HEK293 (cell line): ENCODE measurements at regions not wholly inside any gene's neighbourhood (a gene's known extent, or its start where the extent isn't known, plus 50 kb on each side); places are given as distances from the start of the nearest gene placed in this dataset.

Experiments used
- CTCF ChIA-PET: fragments of 350-600 bp; formaldehyde crosslinking; extraction: SDS; loops from one replicate; lab custom pipeline; 2021; ENCODE audit warnings: antibody characterized with exemption; lab: Yijun Ruan, JAX
- POLR2A ChIA-PET: fragments of 300-600 bp; formaldehyde crosslinking; extraction: SDS; loops from one replicate; lab custom pipeline; 2020; ENCODE audit warnings: antibody characterized with exemption, inconsistent platforms; lab: Yijun Ruan, JAX
- H3K27ac ChIP-seq: fragments of 200-500 bp; sonication (Bioruptor generic); 2 replicates; pipeline ENCODE4 v1.5.1; 2014; ENCODE audit warnings: low read depth, low read length, control low read depth, inconsistent platforms; ENCODE audit errors: extremely low read depth
- H3K36me3 ChIP-seq, 2 experiments: fragments of 200-500 bp in 1 of 2; sonication (Bioruptor generic) in 1 of 2; 1 replicate in 1 of 2; 2 replicates in 1 of 2; pipeline ENCODE4 v1.5.1; 2014 to 2017; ENCODE audit warnings: inconsistent platforms in 2 of 2, low read length in 2 of 2; ENCODE audit not compliant: control insufficient read depth in 2 of 2, insufficient read depth in 1 of 2
- H3K4me1 ChIP-seq: fragments of 200-500 bp; sonication (Bioruptor generic); 2 replicates; pipeline ENCODE4 v1.5.1; 2014; ENCODE audit warnings: mild to moderate bottlenecking, low read length, inconsistent platforms; ENCODE audit not compliant: control insufficient read depth, insufficient read depth
- H3K4me3 ChIP-seq: 2 replicates; pipeline ENCODE4 v1.5.1; 2011; ENCODE audit warnings: low read depth, mild to moderate bottlenecking, control low read depth, low read length, moderate library complexity
- H3K9me3 ChIP-seq: fragments of 200-500 bp; sonication (Bioruptor generic); 2 replicates; pipeline ENCODE4 v1.5.1; 2014; ENCODE audit warnings: low read depth, low read length, inconsistent platforms; ENCODE audit not compliant: control insufficient read depth, insufficient read depth
- SP3 ChIP-seq: fragments of 450-650 bp; formaldehyde crosslinking; IDR thresholded peaks from 2 replicates; pipeline ENCODE4 v1.5.1; 2016; ENCODE audit warnings: missing biosample characterization, missing genetic modification characterization
- ZBTB26 ChIP-seq: fragments of 450-650 bp; formaldehyde crosslinking; optimal IDR thresholded peaks from 2 replicates; pipeline ENCODE3; 2016; ENCODE audit warnings: missing biosample characterization, mild to moderate bottlenecking, missing genetic modification characterization
- ZBTB8A ChIP-seq: fragments of 450-650 bp; formaldehyde crosslinking; IDR thresholded peaks from 2 replicates; pipeline ENCODE4 v1.5.1; 2016; ENCODE audit warnings: missing biosample characterization, missing genetic modification characterization
- ZNF140 ChIP-seq: fragments of 450-650 bp; formaldehyde crosslinking; IDR thresholded peaks from 2 replicates; pipeline ENCODE4 v1.5.1; 2016; ENCODE audit warnings: missing biosample characterization, missing genetic modification characterization
- ZNF16 ChIP-seq: fragments of 450-650 bp; formaldehyde crosslinking; IDR thresholded peaks from 2 replicates; pipeline ENCODE4 v1.5.1; 2016; ENCODE audit warnings: low read depth, missing biosample characterization, missing genetic modification characterization
- ZNF169 ChIP-seq: fragments of 450-650 bp; formaldehyde crosslinking; IDR thresholded peaks from 2 replicates; pipeline ENCODE4 v1.5.1; 2016; ENCODE audit warnings: missing biosample characterization, missing genetic modification characterization
- ZNF184 ChIP-seq: fragments of 450-650 bp; IDR thresholded peaks from 2 replicates; pipeline ENCODE4 v1.5.1; 2018; ENCODE audit warnings: missing biosample characterization, mild to moderate bottlenecking, missing genetic modification characterization
- ZNF26 ChIP-seq: fragments of 450-650 bp; formaldehyde crosslinking; IDR thresholded peaks from 2 replicates; pipeline ENCODE4 v1.5.1; 2016; ENCODE audit warnings: missing biosample characterization, missing genetic modification characterization
- ZNF266 ChIP-seq: fragments of 450-650 bp; formaldehyde crosslinking; IDR thresholded peaks from 2 replicates; pipeline ENCODE4 v1.5.1; 2016; ENCODE audit warnings: missing biosample characterization, missing genetic modification characterization, low read depth
- ZNF311 ChIP-seq: fragments of 450-650 bp; formaldehyde crosslinking; IDR thresholded peaks from 2 replicates; pipeline ENCODE4 v1.5.1; 2017; ENCODE audit warnings: missing biosample characterization, missing genetic modification characterization, borderline replicate concordance
- ZNF426 ChIP-seq: fragments of 450-650 bp; formaldehyde crosslinking; IDR thresholded peaks from 2 replicates; pipeline ENCODE4 v1.5.1; 2017; ENCODE audit warnings: missing biosample characterization, missing genetic modification characterization, mild to moderate bottlenecking, inconsistent platforms, moderate library complexity
- ZNF513 ChIP-seq: fragments of 450-650 bp; IDR thresholded peaks from 2 replicates; pipeline ENCODE4 v1.5.1; 2018; ENCODE audit warnings: missing biosample characterization, missing genetic modification characterization
- ZNF530 ChIP-seq: fragments of 450-650 bp; formaldehyde crosslinking; IDR thresholded peaks from 2 replicates; pipeline ENCODE4 v1.5.1; 2016; ENCODE audit warnings: low read depth, missing biosample characterization, missing genetic modification characterization
- ZNF596 ChIP-seq: fragments of 450-650 bp; IDR thresholded peaks from 2 replicates; pipeline ENCODE4 v1.5.0; 2018; ENCODE audit warnings: missing biosample characterization, mild to moderate bottlenecking, missing genetic modification characterization, moderate library complexity
- ZNF621 ChIP-seq: fragments of 450-650 bp; formaldehyde crosslinking; IDR thresholded peaks from 2 replicates; pipeline ENCODE4 v1.5.1; 2017; ENCODE audit warnings: missing biosample characterization, missing genetic modification characterization
- ZNF658 ChIP-seq: fragments of 450-650 bp; formaldehyde crosslinking; IDR thresholded peaks from 2 replicates; pipeline ENCODE4; 2016; ENCODE audit warnings: missing biosample characterization, missing genetic modification characterization
- ZNF768 ChIP-seq: fragments of 450-650 bp; formaldehyde crosslinking; IDR thresholded peaks from 2 replicates; pipeline ENCODE4 v1.5.1; 2018; ENCODE audit warnings: missing biosample characterization, mild to moderate bottlenecking, missing genetic modification characterization
- TF ChIP-seq, protein P1 (sequence below): fragments of 450-650 bp; formaldehyde crosslinking; IDR thresholded peaks from 2 replicates; pipeline ENCODE4 v1.5.1; 2017; ENCODE audit warnings: missing biosample characterization, mild to moderate bottlenecking, missing genetic modification characterization, moderate library complexity
- TF ChIP-seq, protein P2 (sequence below): fragments of 450-650 bp; formaldehyde crosslinking; IDR thresholded peaks from 2 replicates; pipeline ENCODE4 v1.5.1; 2017; ENCODE audit warnings: missing biosample characterization, missing genetic modification characterization
- TF ChIP-seq, protein P3 (sequence below): fragments of 450-650 bp; formaldehyde crosslinking; IDR thresholded peaks from 2 replicates; pipeline ENCODE4 v1.5.1; 2017; ENCODE audit warnings: missing biosample characterization, missing genetic modification characterization
- TF ChIP-seq, protein P4 (sequence below): fragments of 450-650 bp; formaldehyde crosslinking; IDR thresholded peaks from 2 replicates; pipeline ENCODE4 v1.5.1; 2016; ENCODE audit warnings: missing biosample characterization, missing genetic modification characterization

GRCh38 chr3:59608356-59608755 lies 558.5 kb upstream of the CFAP20DC start:
- ChIA-PET CTCF (interaction anchor here (1.4 kb wide), 1 partner anchor 10 kb away, joined by 5 read pairs; no protein-coding TSS in a partner anchor), POLR2A (no interaction called here)
- no peaks in the 10 kb centered on the region for H3K36me3 ChIP-seq
- H3K4me1 ChIP-seq = no peaks in the 10 kb centered on the region
- no peaks in the 10 kb centered on the region for H3K9me3 ChIP-seq
- TF ChIP-seq, protein P1, sequence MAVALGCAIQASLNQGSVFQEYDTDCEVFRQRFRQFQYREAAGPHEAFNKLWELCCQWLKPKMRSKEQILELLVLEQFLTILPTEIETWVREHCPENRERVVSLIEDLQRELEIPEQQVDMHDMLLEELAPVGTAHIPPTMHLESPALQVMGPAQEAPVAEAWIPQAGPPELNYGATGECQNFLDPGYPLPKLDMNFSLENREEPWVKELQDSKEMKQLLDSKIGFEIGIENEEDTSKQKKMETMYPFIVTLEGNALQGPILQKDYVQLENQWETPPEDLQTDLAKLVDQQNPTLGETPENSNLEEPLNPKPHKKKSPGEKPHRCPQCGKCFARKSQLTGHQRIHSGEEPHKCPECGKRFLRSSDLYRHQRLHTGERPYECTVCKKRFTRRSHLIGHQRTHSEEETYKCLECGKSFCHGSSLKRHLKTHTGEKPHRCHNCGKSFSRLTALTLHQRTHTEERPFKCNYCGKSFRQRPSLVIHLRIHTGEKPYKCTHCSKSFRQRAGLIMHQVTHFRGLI = no peak
- no peak for TF ChIP-seq ZNF768 (tag by site-specific recombination)
- no peak for TF ChIP-seq ZNF658 (tag by site-specific recombination)
- no peak for TF ChIP-seq ZNF621 (tag by site-specific recombination)
- no peak for TF ChIP-seq ZNF184 (tag by site-specific recombination)
- no peak for TF ChIP-seq ZNF140 (tag by site-specific recombination)
- TF ChIP-seq ZBTB26 (tag by site-specific recombination) = no peak
- no peak overlapping the region for H3K27ac ChIP-seq
- no peak overlapping the region for H3K4me3 ChIP-seq

GRCh38 chr3:59607656-59608055 lies 557.8 kb upstream of the CFAP20DC start:
- Histone ChIP-seq H3K4me3 (no peak overlapping the region), H3K36me3 (no peaks in the 10 kb centered on the region), H3K4me1 (no peaks in the 10 kb centered on the region), H3K27ac (no peak overlapping the region), H3K9me3 (no peaks in the 10 kb centered on the region)
- ChIA-PET CTCF (interaction anchor here (1.2 to 1.4 kb wide), 2 partner anchors 9 to 130 kb away, joined by 4 to 5 read pairs; no protein-coding TSS in a partner anchor), POLR2A (no interaction called here)
- no peak for TF ChIP-seq ZNF513
- no peak for TF ChIP-seq ZNF16 (tag by site-specific recombination)
- TF ChIP-seq ZNF311 = no peak
- TF ChIP-seq, protein P2, sequence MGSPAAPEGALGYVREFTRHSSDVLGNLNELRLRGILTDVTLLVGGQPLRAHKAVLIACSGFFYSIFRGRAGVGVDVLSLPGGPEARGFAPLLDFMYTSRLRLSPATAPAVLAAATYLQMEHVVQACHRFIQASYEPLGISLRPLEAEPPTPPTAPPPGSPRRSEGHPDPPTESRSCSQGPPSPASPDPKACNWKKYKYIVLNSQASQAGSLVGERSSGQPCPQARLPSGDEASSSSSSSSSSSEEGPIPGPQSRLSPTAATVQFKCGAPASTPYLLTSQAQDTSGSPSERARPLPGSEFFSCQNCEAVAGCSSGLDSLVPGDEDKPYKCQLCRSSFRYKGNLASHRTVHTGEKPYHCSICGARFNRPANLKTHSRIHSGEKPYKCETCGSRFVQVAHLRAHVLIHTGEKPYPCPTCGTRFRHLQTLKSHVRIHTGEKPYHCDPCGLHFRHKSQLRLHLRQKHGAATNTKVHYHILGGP (tag by site-specific recombination) = no peak
- no peak for TF ChIP-seq ZBTB8A (tag by site-specific recombination)
- no peak for TF ChIP-seq ZNF530 (tag by site-specific recombination)
- TF ChIP-seq ZNF184 (tag by site-specific recombination) = no peak
- TF ChIP-seq ZNF26 (tag by site-specific recombination) = no peak
- no peak for TF ChIP-seq ZNF266 (tag by site-specific recombination)
- TF ChIP-seq, protein P3, sequence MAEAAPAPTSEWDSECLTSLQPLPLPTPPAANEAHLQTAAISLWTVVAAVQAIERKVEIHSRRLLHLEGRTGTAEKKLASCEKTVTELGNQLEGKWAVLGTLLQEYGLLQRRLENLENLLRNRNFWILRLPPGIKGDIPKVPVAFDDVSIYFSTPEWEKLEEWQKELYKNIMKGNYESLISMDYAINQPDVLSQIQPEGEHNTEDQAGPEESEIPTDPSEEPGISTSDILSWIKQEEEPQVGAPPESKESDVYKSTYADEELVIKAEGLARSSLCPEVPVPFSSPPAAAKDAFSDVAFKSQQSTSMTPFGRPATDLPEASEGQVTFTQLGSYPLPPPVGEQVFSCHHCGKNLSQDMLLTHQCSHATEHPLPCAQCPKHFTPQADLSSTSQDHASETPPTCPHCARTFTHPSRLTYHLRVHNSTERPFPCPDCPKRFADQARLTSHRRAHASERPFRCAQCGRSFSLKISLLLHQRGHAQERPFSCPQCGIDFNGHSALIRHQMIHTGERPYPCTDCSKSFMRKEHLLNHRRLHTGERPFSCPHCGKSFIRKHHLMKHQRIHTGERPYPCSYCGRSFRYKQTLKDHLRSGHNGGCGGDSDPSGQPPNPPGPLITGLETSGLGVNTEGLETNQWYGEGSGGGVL (tag by site-specific recombination) = no peak
- no peak for TF ChIP-seq ZNF426 (tag by site-specific recombination)
- no peak for TF ChIP-seq ZNF169 (tag by site-specific recombination)
- no peak for TF ChIP-seq ZNF596 (tag by site-specific recombination)
- TF ChIP-seq, protein P4, sequence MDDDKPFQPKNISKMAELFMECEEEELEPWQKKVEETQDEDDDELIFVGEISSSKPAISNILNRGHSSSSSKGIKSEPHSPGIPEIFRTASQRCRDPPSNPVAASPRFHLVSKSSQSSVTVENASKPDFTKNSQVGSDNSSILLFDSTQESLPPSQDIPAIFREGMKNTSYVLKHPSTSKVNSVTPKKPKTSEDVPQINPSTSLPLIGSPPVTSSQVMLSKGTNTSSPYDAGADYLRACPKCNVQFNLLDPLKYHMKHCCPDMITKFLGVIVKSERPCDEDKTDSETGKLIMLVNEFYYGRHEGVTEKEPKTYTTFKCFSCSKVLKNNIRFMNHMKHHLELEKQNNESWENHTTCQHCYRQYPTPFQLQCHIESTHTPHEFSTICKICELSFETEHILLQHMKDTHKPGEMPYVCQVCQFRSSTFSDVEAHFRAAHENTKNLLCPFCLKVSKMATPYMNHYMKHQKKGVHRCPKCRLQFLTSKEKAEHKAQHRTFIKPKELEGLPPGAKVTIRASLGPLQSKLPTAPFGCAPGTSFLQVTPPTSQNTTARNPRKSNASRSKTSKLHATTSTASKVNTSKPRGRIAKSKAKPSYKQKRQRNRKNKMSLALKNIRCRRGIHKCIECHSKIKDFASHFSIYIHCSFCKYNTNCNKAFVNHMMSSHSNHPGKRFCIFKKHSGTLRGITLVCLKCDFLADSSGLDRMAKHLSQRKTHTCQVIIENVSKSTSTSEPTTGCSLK (tag by site-specific recombination) = no peak
- no peak for TF ChIP-seq SP3 (tag by site-specific recombination)
